ENCODE measurements at regions not wholly inside any gene's neighbourhood (a gene's known extent, or its start where the extent isn't known, plus 50 kb on each side); places are given as distances from the start of the nearest gene placed in this dataset.

GRCh38 chr12:72082986-72083820, 144.6 kb downstream of the TPH2 start:
- DNase-seq = no peak

DNA sequence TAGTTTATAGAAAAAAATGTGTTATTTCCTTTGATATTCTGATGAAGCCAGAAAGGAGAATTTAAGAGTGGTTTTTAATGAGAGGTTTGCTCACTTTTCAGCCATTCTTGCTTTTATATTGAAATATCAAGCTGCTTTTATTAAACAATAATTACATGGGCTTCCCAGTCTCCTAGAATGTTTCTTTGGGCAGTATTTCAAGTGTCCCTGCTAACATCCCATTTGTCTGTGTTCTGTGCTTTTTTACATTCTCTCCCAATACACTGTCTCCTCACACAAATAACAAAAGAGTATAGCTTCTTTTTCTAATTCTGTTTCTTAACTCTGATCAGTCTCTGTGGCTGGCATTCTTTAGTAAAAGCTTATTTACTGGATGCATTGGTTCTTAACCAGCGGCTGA, 145.4 kb downstream of the TPH2 start:
- DNase-seq = no peak

DNA sequence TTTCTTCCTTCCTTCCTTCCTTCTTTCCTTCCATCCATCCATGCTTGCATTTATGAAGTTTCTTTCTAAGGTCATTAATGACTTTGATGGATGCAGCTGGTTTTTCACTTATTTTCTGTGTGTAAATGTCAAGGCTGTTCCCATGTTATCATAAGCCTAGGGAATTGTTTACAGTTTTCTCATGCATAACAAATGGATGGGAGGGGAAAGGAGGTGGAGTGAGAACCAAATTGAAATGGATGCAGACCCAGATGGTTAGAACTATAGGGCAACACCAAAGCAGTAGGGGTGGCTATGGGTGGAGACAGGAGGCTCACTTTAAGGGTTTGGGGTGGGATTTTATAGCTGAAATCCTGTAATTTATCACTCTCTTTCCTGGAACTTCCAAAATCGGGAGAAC, 146.2 kb downstream of the TPH2 start:
- no peak for DNase-seq

DNA sequence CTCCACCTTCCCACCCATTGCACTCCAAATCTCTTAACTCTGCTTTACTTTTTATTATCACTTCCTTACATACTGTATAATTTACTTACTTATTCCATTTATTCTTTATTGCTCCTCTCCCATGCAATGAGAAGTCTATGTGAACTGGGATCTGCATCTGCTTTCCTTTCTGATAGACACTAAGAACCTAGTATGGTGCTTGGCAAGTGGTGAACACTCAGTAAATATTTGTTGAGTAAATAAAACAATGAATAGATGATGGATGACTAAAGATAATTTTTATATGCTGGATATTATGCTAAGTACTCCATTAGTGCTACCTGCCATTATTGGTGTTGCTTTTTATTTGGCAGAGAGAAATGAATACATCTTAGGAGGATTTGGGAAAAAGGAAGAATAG, 151.0 kb downstream of the TPH2 start:
- peak; percentile 90 for DNase-seq

DNA sequence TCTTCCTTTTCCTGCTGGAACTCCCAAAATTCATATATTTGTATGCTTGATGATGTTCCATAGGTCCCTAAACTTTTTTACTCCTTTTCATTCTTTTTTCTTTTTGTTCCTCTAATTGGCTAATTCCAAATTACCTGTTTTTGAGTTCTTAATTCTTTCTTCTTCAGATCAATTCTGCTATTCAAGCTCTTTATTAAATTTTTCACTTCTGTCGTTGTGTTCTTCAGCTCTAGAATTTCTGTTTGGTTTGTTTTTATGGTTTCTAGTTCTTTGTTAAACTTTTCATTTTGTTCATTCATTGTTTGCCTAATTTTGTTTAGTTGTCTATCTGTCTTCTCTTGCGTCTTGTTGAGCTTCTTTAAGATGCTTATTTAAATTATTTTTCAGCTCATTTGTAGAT, 154.8 kb downstream of the TPH2 start:
- no peak for DNase-seq

DNA sequence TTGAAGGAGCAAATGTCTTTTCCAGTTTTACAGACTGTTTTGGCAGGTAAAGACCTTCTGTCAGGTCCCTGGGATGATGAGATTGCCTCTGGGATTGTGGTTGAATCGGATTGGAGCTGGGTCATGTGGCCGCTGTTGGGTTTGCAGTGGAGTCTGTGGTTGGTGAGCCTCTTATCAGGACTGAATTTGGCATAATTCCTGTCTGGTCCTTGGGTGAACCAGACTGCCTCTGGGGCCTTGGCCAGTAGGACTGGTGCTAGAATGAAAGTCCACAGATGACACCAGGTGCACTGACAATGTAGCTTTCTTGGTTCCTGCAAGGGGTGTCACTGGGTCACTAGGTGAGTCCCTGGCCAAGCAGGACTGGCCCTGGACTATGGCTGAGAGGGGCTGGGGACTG, 155.3 kb downstream of the TPH2 start:
- no peak for DNase-seq

DNA sequence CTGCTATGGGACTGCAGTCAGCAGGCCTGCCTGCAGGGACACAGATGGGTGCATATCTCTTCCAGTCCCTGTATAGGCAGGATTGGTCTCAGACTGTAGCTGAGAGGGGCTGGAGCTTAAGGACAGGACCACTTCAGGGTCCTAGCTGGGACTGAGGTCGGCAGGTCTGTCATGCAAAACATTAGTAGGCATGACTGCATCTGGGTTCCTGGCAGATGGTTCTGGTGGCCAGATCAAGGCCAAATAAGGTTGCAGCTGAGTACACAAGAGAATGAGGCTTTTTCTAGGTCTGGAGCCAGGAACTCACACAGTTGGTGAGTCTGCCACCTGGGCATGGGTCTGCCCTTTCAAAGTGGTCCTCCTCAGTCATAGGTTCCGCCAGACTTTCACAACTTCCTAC, 155.8 kb downstream of the TPH2 start:
- DNase-seq = no peak

DNA sequence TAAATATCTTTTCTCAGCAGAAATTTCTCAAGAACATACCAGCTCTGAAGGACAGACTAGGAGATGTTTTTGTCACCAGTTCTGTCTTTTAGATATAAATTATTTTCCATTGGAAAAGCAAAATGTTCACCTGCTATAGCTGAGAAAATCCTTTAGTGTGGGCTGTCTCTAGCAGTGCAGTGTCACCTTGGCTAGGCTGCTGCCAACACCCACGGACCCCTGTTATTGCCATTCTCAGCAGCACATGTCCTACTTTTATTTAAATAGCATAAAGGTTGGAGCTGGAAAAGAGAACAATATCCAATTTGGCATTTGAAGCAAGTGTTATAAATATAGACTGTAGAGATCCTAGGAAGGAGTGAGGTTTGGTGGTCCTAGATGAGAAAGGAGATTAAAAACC, 156.4 kb downstream of the TPH2 start:
- no peak for DNase-seq

GRCh38 chr12:72098622-72099021, 160.0 kb downstream of the TPH2 start:
- DNase-seq = no peak

DNA sequence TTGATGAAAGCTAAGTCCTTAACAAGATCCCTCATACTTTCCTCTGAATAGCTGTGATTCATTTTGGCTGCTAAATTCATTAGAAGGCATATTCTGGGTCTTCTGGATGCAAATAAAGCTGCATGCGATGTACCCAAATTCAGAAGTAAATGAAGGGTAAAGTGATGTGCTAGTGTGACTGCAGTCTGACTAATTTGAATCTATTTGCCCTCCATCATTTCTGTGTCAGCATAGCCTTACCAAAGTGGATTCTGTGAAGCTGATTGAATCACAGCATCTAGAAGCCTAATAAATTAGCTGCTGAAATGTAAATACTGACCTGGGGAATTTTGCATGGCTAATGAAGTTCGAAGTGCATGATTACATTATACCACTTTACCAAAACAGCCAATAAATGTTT, 162.2 kb downstream of the TPH2 start:
- no peak for DNase-seq

DNA sequence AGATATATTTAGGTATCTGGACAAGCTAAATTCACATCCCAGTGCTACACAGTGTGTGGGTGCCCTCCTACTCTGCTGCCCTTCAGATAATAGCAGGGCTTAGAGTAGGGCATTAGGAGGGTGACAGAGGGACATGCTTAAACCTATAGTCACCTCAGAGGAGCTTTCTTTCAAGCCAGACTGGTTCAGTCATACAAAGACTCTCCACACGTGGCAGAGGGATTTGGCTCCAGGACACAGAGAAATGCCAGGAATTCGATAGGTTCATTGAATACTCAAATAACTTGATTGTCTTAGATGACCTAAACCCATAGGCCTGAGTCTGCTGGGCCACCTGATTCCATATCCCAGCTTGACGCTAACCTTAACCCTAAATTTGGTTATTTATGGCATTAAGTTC, 163.5 kb downstream of the TPH2 start:
- no peak for DNase-seq

DNA sequence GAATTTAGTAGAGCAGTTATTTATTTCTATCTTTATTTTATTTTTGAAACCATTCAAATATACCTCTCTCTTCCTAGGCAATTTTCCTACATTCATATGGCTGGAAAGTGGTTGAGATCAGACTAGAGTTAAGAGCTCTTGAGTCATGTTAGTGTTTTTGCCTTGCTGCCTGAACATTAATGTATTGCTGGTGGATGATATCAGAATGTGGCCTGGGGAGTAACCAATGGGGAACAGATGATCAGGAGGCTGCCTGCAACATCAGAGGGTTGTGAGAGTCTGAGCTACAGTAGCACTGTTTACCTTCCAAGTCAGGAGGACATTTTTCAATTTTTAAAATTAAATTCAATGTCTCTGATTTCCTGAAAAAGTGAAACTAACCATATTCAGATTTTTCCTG, 166.3 kb upstream of the TRHDE start:
- no peak for DNase-seq

- no peak for DNase-seq
Observed at GRCh38 chr12:72110937-72111650, 161.1 kb upstream of the TRHDE start.

- no peak for DNase-seq
Observed at GRCh38 chr12:72111706-72112105, 160.5 kb upstream of the TRHDE start.

DNA sequence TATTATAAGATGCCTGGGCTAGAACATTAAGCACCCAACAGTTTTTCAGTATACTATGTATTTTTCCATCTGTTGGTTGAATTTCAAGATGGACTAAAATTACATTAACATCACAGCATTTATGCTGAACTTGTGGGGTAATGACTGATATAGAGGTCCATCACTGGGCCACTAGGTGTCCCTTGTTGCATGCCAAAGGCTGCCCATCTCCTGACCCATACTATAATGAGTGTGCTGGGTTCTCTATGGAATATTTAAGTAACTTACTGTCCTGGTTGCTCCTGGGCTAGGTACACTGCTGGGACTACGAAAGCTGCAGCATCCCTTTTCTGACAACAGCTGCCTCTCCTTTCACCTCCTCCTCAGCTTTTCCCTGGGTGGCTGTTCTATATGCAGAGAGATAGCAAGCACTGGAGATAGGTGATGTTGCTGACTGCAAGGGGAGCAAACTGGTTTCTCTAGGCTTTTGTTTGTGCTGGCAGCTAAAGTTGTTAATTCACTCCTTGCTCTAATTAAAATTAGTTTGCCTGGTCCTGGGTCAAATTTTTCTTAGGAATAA, 138.6 kb upstream of the TRHDE start:
- DNase-seq = peak; percentile 5

GRCh38 chr12:72134246-72135020, 137.7 kb upstream of the TRHDE start:
- no peak for DNase-seq

DNA sequence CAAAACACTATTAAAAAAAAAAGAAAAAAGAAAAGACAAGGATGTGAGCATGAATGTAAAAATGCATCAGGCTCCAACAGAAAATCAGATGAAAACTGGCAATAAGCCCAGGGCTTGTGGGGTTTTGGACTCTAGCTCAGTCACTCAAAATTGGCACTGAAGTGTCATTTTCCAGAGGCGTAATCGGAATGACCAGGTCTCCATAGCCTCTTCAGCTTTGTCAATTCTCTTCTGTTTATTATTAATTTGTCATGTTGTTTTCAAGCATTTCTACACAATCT, 137.2 kb upstream of the TRHDE start:
- DNase-seq = peak; percentile 64

DNA sequence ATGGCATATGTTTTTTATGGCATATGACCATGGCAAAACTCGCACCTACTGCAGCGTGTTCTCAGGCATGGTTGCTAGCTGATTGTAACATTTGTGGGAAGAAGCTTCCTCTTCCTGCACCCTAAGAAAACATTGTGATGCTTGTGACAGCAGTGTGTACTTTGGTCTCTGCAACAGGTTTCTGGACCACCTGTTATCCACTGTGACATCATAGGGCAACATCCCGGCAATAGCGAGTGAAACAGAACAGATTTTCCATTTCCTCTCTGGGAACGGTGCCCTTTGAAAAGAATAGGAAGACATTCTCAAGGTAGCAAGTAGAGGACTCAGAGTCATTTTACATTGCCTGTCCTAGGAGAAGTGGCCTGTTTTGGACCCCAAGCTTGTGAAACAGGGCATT, 135.4 kb upstream of the TRHDE start:
- no peak for DNase-seq

GRCh38 chr12:72139411-72139810, 132.8 kb upstream of the TRHDE start:
- DNase-seq = no peak

- DNase-seq = peak; percentile 96
Observed at GRCh38 chr12:72141381-72141780, 130.8 kb upstream of the TRHDE start.

DNA sequence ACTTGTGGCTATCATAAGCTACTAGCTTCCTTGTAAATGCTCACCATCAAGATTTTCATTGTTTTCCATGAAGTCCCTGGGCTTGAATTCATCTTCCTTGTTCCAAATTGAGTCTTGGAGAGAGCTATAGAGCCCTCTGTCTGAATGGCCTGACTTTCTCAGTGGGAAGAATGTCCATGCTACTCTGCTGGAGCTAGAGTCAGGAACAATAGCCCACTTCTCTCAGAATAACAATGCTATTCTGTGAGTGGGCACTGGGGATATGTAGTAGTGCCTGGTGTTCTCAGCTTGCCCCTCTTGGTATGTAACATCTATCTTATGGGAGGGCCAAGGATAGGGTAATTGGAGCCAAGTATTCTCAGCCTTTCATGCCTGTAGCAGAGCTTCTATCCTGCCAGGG, 127.6 kb upstream of the TRHDE start:
- DNase-seq = no peak

- DNase-seq = no peak
Observed at GRCh38 chr12:72146495-72146894, 125.7 kb upstream of the TRHDE start.

DNA sequence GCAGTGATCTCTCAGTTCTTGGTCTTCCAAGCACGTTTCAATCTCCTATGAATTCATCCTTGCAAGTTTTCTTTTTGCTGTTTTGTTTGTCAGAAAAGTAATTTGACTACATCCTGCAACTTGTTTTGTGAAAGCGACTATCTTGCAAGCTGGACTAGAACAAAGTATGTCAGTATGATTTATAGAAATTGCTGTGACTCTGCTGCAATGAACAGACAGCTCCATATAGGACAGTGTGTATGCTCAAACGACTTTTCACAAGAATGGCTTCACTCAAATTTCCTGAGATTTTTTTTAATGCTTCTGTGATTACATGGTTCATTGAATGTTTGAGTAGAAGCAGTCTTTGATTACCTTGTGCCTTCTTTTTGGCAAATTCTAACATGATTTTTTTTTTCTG, 123.5 kb upstream of the TRHDE start:
- no peak for DNase-seq

DNA sequence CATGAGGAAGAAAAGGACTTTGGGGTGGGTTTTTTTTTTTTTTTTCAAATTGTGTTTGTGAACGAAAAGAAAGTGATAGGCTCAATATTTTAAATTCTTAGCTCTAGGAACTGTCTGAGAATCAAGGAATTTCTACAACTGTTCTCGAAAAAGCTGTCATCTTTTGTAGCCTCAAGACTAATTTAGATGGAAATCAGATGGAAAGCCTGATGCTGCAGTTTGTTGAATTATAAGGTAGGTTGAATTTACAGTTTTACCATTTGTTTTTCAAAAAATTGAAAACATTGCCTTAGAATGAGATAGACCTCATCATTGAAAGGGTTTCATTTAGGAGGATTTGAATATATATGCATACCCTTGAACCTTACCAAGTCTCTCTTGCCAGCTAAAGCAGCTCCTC, 109.3 kb upstream of the TRHDE start:
- DNase-seq = no peak

All from COR-L47 (cell line).